ENCODE measurements at regions not wholly inside any gene's neighbourhood (a gene's known extent, or its start where the extent isn't known, plus 50 kb on each side); places are given as distances from the start of the nearest gene placed in this dataset.

DNA sequence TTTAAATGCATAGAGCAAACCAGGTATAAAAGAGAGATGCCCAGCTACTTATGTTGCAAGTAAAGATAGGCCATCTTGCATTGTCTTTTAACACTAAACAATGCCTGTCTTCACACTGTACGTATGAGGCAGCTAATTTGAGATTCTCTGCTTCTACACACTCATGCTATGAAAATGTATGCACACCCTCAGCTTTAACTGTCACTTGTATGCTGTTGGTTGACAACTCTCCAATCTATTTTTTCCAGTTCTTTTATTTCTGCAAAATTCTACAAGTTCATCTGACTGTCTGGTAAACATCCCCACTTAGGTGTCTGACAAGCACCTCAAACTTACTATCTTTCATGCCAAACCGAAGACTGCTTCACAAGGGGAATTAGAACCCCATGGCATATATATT lies 131.7 kb upstream of the SOX9 start:
- no peaks in the 10 kb centered on the region for H3K36me3 Mint-ChIP-seq (ENCODE audit: low read depth)
- no peaks in the 10 kb centered on the region for H3K27me3 Mint-ChIP-seq (ENCODE audit: low read depth)
- CTCF ChIA-PET = no interaction called here
- H3K9me3 Mint-ChIP-seq = no peaks in the 10 kb centered on the region
- intact Hi-C loops (cut with micrococcal nuclease) = no loop called here
- H3K4me1 Mint-ChIP-seq (ENCODE audit: low read depth) = no peaks in the 10 kb centered on the region
- H3K4me3 Mint-ChIP-seq = no peak overlapping the region
- no peak for DNase-seq
- no peak overlapping the region for H3K27ac Mint-ChIP-seq

GRCh38 chr17:71993363-71993762 lies 127.5 kb upstream of the SOX9 start:
- intact Hi-C loops (cut with micrococcal nuclease) = no loop called here

DNA sequence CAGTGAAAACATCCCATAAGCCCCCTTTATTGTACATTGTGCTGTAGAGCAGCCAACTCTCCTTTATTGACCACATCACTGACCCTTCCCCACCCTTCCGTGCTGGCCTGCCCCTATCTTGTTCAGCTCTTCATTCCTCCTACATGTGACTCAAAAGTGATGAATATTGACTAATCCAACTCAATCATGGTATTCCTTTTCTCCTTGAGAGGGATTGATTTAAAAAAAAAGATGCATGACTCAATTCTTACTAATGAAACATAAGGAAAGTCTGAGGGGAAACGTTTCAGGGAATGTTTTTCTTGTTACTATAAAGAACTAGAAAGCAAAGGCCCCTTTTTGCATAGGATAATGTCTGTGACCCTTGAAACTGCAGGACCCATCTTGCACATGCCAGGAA lies 125.2 kb upstream of the SOX9 start:
- H3K4me3 Mint-ChIP-seq = no peak overlapping the region
- no peaks in the 10 kb centered on the region for H3K9me3 Mint-ChIP-seq
- H3K4me1 Mint-ChIP-seq (ENCODE audit: low read depth) = no peaks in the 10 kb centered on the region
- H3K27ac Mint-ChIP-seq = no peak overlapping the region
- no peaks in the 10 kb centered on the region for H3K36me3 Mint-ChIP-seq (ENCODE audit: low read depth)
- CTCF ChIA-PET = no interaction called here
- H3K27me3 Mint-ChIP-seq (ENCODE audit: low read depth) = no peaks in the 10 kb centered on the region
- DNase-seq = no peak
- intact Hi-C loops (cut with micrococcal nuclease) = no loop called here

More at GRCh38 chr17:71993363-71993762, 127.5 kb upstream of the SOX9 start:
- Mint-ChIP-seq H3K4me3 (no peak overlapping the region), H3K9me3 (no peaks in the 10 kb centered on the region), H3K36me3 (ENCODE audit: low read depth) (no peaks in the 10 kb centered on the region), H3K4me1 (ENCODE audit: low read depth) (no peaks in the 10 kb centered on the region), H3K27me3 (ENCODE audit: low read depth) (no peaks in the 10 kb centered on the region), H3K27ac (no peak overlapping the region)
- no peak for DNase-seq
- CTCF ChIA-PET = no interaction called here

GRCh38 chr17:72004011-72004427 lies 116.8 kb upstream of the SOX9 start:
- Mint-ChIP-seq H3K4me1 (ENCODE audit: low read depth) (peaks cover 4% of the 10 kb centered on the region), H3K9me3 (no peaks in the 10 kb centered on the region), H3K27me3 (ENCODE audit: low read depth) (peaks cover 2% of the 10 kb centered on the region), H3K36me3 (ENCODE audit: low read depth) (no peaks in the 10 kb centered on the region), H3K27ac (no peak overlapping the region), H3K4me3 (no peak overlapping the region)
- CTCF ChIA-PET = no interaction called here
- intact Hi-C loops (cut with micrococcal nuclease) = no loop called here
- no peak for DNase-seq

- no peaks in the 10 kb centered on the region for H3K36me3 Mint-ChIP-seq (ENCODE audit: low read depth)
Measured at GRCh38 chr17:72004611-72005331, 116.0 kb upstream of the SOX9 start.

DNA sequence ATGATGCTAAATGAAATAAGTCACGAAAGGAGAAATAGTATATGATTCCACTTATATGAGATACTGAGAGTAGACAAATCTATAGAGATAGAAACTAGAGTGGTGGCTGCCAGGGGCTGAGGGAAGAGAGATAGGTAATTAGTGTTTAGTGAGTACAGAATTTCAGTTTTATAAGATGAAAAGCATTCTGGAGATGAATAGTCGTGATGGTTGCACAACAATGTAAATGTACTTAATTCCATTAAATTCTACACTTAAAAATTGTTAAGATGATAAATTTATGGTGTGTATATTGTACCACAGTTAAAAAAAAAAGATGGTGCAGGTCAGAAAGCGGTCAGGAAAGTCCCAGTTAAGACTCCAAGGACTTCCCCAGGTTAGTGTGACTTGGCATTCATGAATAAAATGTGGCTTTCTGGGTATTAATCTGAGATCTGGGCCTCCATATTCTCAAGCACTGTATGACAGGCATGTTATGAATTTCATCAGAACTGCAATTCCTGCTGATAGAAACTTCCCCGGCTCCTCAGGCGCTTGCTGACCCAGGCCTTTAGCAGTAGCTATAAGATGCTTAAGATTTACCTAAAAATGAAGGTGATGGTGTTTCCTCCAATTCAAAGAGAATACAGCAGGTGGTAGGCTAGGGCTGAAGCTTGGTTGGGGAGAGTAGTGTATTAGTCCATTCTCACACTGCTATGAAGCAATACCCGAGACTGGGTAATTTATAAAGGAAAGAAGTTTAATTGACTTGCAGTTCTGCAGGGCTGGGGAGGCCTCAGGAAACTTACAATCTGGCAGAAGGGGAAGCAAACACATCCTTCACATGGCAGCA lies 115.3 kb upstream of the SOX9 start:
- no peak for DNase-seq
- intact Hi-C loops (cut with micrococcal nuclease) = no loop called here

More at GRCh38 chr17:72004611-72005331, 116.0 kb upstream of the SOX9 start:
- Mint-ChIP-seq H3K9me3 (no peaks in the 10 kb centered on the region), H3K4me1 (ENCODE audit: low read depth) (peaks cover 4% of the 10 kb centered on the region), H3K27me3 (ENCODE audit: low read depth) (peaks cover 2% of the 10 kb centered on the region), H3K4me3 (no peak overlapping the region), H3K27ac (no peak overlapping the region)
- DNase-seq = no peak
- CTCF ChIA-PET = interaction anchor here (0.6 kb wide), 1 partner anchor 939 kb away, joined by 3 read pairs; no protein-coding TSS in a partner anchor
- intact Hi-C loops (cut with micrococcal nuclease) = no loop called here

GRCh38 chr17:72008236-72008876 lies 112.5 kb upstream of the SOX9 start:
- no peak overlapping the region for H3K4me3 Mint-ChIP-seq
- no peaks in the 10 kb centered on the region for H3K36me3 Mint-ChIP-seq (ENCODE audit: low read depth)
- intact Hi-C loops (cut with micrococcal nuclease) = no loop called here
- H3K27ac Mint-ChIP-seq = no peak overlapping the region
- no peak for DNase-seq
- H3K4me1 Mint-ChIP-seq (ENCODE audit: low read depth) = peaks cover 4% of the 10 kb centered on the region
- CTCF ChIA-PET = no interaction called here
- H3K27me3 Mint-ChIP-seq (ENCODE audit: low read depth) = peaks cover 2% of the 10 kb centered on the region
- no peaks in the 10 kb centered on the region for H3K9me3 Mint-ChIP-seq

More for the DNA sequence above, 115.3 kb upstream of the SOX9 start:
- CTCF ChIA-PET = interaction anchor here (0.6 kb wide), 1 partner anchor 940 kb away, joined by 3 read pairs; no protein-coding TSS in a partner anchor
- H3K27ac Mint-ChIP-seq = no peak overlapping the region
- H3K27me3 Mint-ChIP-seq (ENCODE audit: low read depth) = peaks cover 2% of the 10 kb centered on the region
- peaks cover 4% of the 10 kb centered on the region for H3K4me1 Mint-ChIP-seq (ENCODE audit: low read depth)
- no peaks in the 10 kb centered on the region for H3K36me3 Mint-ChIP-seq (ENCODE audit: low read depth)
- no peak overlapping the region for H3K4me3 Mint-ChIP-seq
- H3K9me3 Mint-ChIP-seq = no peaks in the 10 kb centered on the region

- Mint-ChIP-seq H3K27me3 (ENCODE audit: low read depth) (peaks cover 2% of the 10 kb centered on the region), H3K4me3 (no peak overlapping the region)
Measured at GRCh38 chr17:72011561-72011960, 109.3 kb upstream of the SOX9 start.

GRCh38 chr17:72021417-72022041 lies 99.3 kb upstream of the SOX9 start:
- Mint-ChIP-seq H3K27me3 (ENCODE audit: low read depth) (peaks cover 7% of the 10 kb centered on the region), H3K27ac (no peak overlapping the region), H3K9me3 (peaks cover 3% of the 10 kb centered on the region), H3K4me1 (ENCODE audit: low read depth) (no peaks in the 10 kb centered on the region), H3K36me3 (ENCODE audit: low read depth) (no peaks in the 10 kb centered on the region), H3K4me3 (no peak overlapping the region)
- DNase-seq = no peak
- CTCF ChIA-PET = no interaction called here
- intact Hi-C loops (cut with micrococcal nuclease) = no loop called here

More at GRCh38 chr17:72011561-72011960, 109.3 kb upstream of the SOX9 start:
- CTCF ChIA-PET = no interaction called here
- no peak overlapping the region for H3K27ac Mint-ChIP-seq
- no peak for DNase-seq
- H3K4me1 Mint-ChIP-seq (ENCODE audit: low read depth) = no peaks in the 10 kb centered on the region
- intact Hi-C loops (cut with micrococcal nuclease) = no loop called here
- no peaks in the 10 kb centered on the region for H3K36me3 Mint-ChIP-seq (ENCODE audit: low read depth)
- H3K9me3 Mint-ChIP-seq = peaks cover 2% of the 10 kb centered on the region

GRCh38 chr17:72022328-72023275 lies 98.2 kb upstream of the SOX9 start:
- intact Hi-C loops (cut with micrococcal nuclease) = no loop called here
- peaks cover 7% of the 10 kb centered on the region for H3K27me3 Mint-ChIP-seq (ENCODE audit: low read depth)
- no peaks in the 10 kb centered on the region for H3K9me3 Mint-ChIP-seq
- H3K4me3 Mint-ChIP-seq = no peak overlapping the region
- CTCF ChIA-PET = no interaction called here
- no peak overlapping the region for H3K27ac Mint-ChIP-seq
- no peaks in the 10 kb centered on the region for H3K36me3 Mint-ChIP-seq (ENCODE audit: low read depth)
- DNase-seq = no peak
- no peaks in the 10 kb centered on the region for H3K4me1 Mint-ChIP-seq (ENCODE audit: low read depth)

- H3K4me1 Mint-ChIP-seq (ENCODE audit: low read depth) = peaks cover 3% of the 10 kb centered on the region
- H3K27me3 Mint-ChIP-seq (ENCODE audit: low read depth) = peaks cover 16% of the 10 kb centered on the region
- H3K27ac Mint-ChIP-seq = no peak overlapping the region
- H3K36me3 Mint-ChIP-seq (ENCODE audit: low read depth) = no peaks in the 10 kb centered on the region
- no peaks in the 10 kb centered on the region for H3K9me3 Mint-ChIP-seq
- no peak for DNase-seq
- CTCF ChIA-PET = no interaction called here
- H3K4me3 Mint-ChIP-seq = no peak overlapping the region
- intact Hi-C loops (cut with micrococcal nuclease) = no loop called here
Measured at GRCh38 chr17:72024457-72024856, 96.4 kb upstream of the SOX9 start.

Data from activated naive CD4-positive, alpha-beta T cell treated with anti-CD3 and anti-CD28 coated beads for 36 hours (primary cell).